Right atrium auricular region (tissue), 2 donors: ENCODE measurements at regions not wholly inside any gene's neighbourhood (a gene's known extent, or its start where the extent isn't known, plus 50 kb on each side); places are given as distances from the start of the nearest gene placed in this dataset.

Source experiments
- DNase-seq: peaks from one replicate; pipeline ENCODE4 v3.0.0-alpha.2; 2019; ENCODE audit warnings: low spot score
- H3K27ac ChIP-seq, 2 donors: fragments of 200-600 bp; sonication (generic); 1 replicate in 1 of 2; 2 replicates in 1 of 2; pipeline ENCODE4 v1.5.1; 2016 to 2019
- H3K27me3 ChIP-seq, 2 donors: fragments of 200-600 bp; sonication (generic); one replicate each; pipeline versions ENCODE4 v1.5.1 to v1.6.0; 2017 to 2019
- H3K36me3 ChIP-seq: fragments of 200-600 bp; sonication (generic); one replicate; pipeline ENCODE4 v1.5.1; 2016
- H3K4me1 ChIP-seq, 2 donors: fragments of 200-600 bp; sonication (generic); one replicate each; pipeline versions ENCODE4 v1.5.1 to v1.6.0; 2017 to 2019
- H3K4me3 ChIP-seq, 2 donors: fragments of 200-600 bp; sonication (generic); 1 replicate in 1 of 2; 2 replicates in 1 of 2; pipeline ENCODE4 v1.5.1; 2017 to 2019; ENCODE audit warnings: mild to moderate bottlenecking in 1 of 2, moderate library complexity in 1 of 2
- H3K9me3 ChIP-seq, 2 donors: fragments of 200-600 bp; sonication (generic); one replicate each; pipeline ENCODE4 v1.5.1; 2019
- CTCF ChIP-seq, 2 donors: fragments of 200-600 bp; sonication (generic); IDR thresholded peaks; one replicate each; pipeline ENCODE4 v1.5.1; 2019; ENCODE audit warnings: antibody characterized with exemption in 2 of 2

GRCh38 chr5:18091758-18092157 lies 457.5 kb downstream of the TAF11L14 start:
- H3K27ac ChIP-seq = no peak overlapping the region
- no peak for DNase-seq
- H3K4me1 ChIP-seq = no peaks in the 10 kb centered on the region
- H3K27me3 ChIP-seq = no peaks in the 10 kb centered on the region
- TF ChIP-seq CTCF (IDR thresholded peaks at IDR 0.05) = no peak
- H3K36me3 ChIP-seq = no peaks in the 10 kb centered on the region
- H3K4me3 ChIP-seq = no peak overlapping the region
- no peaks in the 10 kb centered on the region for H3K9me3 ChIP-seq

- no peaks in the 10 kb centered on the region for H3K9me3 ChIP-seq
- H3K4me1 ChIP-seq = no peaks in the 10 kb centered on the region
- H3K27me3 ChIP-seq = no peaks in the 10 kb centered on the region
- TF ChIP-seq CTCF (IDR thresholded peaks at IDR 0.05) = no peak
- no peaks in the 10 kb centered on the region for H3K36me3 ChIP-seq
- no peak overlapping the region for H3K4me3 ChIP-seq
- no peak overlapping the region for H3K27ac ChIP-seq
- no peak for DNase-seq
Measured at GRCh38 chr5:18095061-18095460, 460.8 kb downstream of the TAF11L14 start.

DNA sequence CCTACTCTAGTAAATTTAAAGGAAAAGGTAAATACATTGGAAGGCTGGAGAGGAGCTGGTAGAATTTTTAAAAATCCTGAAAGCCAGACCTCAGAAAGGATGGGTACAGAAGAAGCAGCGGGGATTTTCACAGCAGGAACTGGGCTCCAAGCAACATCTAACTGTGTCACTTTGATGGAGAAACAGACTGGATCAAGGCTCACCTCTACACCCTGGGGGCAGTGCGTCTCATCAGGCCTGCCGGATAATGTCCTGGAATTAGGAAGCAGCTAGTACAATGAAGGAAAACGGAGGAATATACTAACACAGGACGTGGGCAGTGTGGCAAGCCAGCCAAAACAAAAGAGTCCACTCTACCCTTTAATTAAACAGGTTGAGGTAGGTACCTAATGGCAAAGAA lies 463.6 kb downstream of the TAF11L14 start:
- Histone ChIP-seq H3K4me3 (no peak overlapping the region), H3K27me3 (no peaks in the 10 kb centered on the region), H3K36me3 (no peaks in the 10 kb centered on the region), H3K27ac (no peak overlapping the region), H3K4me1 (no peaks in the 10 kb centered on the region), H3K9me3 (no peaks in the 10 kb centered on the region)
- no peak for DNase-seq
- no peak for TF ChIP-seq CTCF (IDR thresholded peaks at IDR 0.05)

DNA sequence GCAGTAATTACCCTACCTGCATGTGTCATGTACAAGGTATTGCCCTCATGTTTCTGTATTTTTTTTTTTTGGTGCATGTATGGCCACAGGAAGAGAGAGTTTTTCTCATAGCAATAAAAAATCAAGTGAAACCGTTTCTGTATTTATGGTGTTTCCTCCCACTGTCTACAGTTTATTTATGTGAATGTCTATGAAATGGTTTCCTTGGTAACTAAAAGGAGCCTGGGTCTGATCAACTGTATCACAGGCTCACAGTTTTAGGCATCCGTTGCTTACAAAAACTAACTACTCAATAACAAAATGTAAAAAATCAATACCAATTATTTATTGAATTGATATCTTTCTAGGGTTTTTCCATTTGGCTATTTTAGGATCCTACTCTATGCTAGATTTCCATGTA lies 464.4 kb downstream of the TAF11L14 start:
- TF ChIP-seq CTCF (IDR thresholded peaks at IDR 0.05) = no peak
- Histone ChIP-seq H3K27ac (no peak overlapping the region), H3K36me3 (no peaks in the 10 kb centered on the region), H3K27me3 (no peaks in the 10 kb centered on the region), H3K4me1 (no peaks in the 10 kb centered on the region), H3K4me3 (no peak overlapping the region), H3K9me3 (no peaks in the 10 kb centered on the region)
- DNase-seq = no peak

DNA sequence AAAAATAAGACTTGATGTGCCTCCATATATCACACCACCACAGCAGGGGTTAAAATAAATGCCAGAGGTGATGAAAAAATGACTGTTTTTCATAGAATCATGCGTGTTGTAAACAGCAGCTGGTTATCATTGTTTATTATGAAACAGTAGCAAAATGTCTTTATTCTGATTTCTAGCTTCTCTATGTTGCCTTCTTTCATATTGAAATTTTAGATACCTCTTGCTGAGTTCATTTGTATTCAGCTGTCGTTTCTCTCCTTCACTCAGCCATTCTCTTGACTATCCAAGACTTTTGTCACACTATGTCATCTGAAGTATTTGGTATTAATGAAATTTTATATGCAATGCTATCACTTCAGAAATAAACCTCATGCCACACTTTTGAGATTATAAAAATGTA lies 465.0 kb downstream of the TAF11L14 start:
- H3K9me3 ChIP-seq = no peaks in the 10 kb centered on the region
- H3K4me3 ChIP-seq = no peak overlapping the region
- H3K27ac ChIP-seq = no peak overlapping the region
- H3K27me3 ChIP-seq = no peaks in the 10 kb centered on the region
- no peaks in the 10 kb centered on the region for H3K36me3 ChIP-seq
- no peak for TF ChIP-seq CTCF (IDR thresholded peaks at IDR 0.05)
- no peak for DNase-seq
- no peaks in the 10 kb centered on the region for H3K4me1 ChIP-seq

- H3K4me1 ChIP-seq = no peaks in the 10 kb centered on the region
- no peak overlapping the region for H3K27ac ChIP-seq
- no peak overlapping the region for H3K4me3 ChIP-seq
- H3K9me3 ChIP-seq = no peaks in the 10 kb centered on the region
- no peak for TF ChIP-seq CTCF (IDR thresholded peaks at IDR 0.05)
- DNase-seq = no peak
- H3K27me3 ChIP-seq = no peaks in the 10 kb centered on the region
- H3K36me3 ChIP-seq = no peaks in the 10 kb centered on the region
Measured at GRCh38 chr5:18101532-18101931, 467.3 kb downstream of the TAF11L14 start.
